A549 (cell line): ENCODE measurements at regions not wholly inside any gene's neighbourhood (a gene's known extent, or its start where the extent isn't known, plus 50 kb on each side); places are given as distances from the start of the nearest gene placed in this dataset.

Source experiments
- BCL3 ChIP-seq: fragments of >200 bp; sonication (Bioruptor Twin); formaldehyde crosslinking; IDR thresholded peaks from 3 replicates; pipeline ENCODE4 v1.6.1; 2016
- CTCF ChIP-seq: fragments of >200 bp; sonication (Bioruptor Twin); formaldehyde crosslinking; IDR thresholded peaks from 3 replicates; pipeline ENCODE4 v1.5.1; 2016
- FOSL2 ChIP-seq, 2 experiments: fragments of 450-650 bp in 1 of 2; fragments of >200 bp in 1 of 2; sonication (Bioruptor Twin) in 1 of 2; formaldehyde crosslinking; IDR thresholded peaks; 2 replicates each; pipeline versions ENCODE4 v1.5.0 to v1.6.1; 2016 to 2020; ENCODE audit warnings: mild to moderate bottlenecking in 1 of 2, moderate library complexity in 1 of 2
- HOXA7 ChIP-seq: fragments of 250-450 bp; sonication (Bioruptor Pico); IDR thresholded peaks from 2 replicates; pipeline ENCODE4 v1.5.0; 2020; ENCODE audit warnings: mild to moderate bottlenecking, moderate library complexity
- JUN ChIP-seq, 2 experiments: fragments of >200 bp; sonication (Bioruptor Twin); formaldehyde crosslinking; IDR thresholded peaks; 2 replicates in 1 of 2; 3 replicates in 1 of 2; pipeline ENCODE4 v1.6.1; 2016 to 2017
- MAFK ChIP-seq: fragments of 450-650 bp; IDR thresholded peaks from 2 replicates; pipeline ENCODE4 v1.6.1; 2014; ENCODE audit not compliant: partially characterized antibody
- NPAS2 ChIP-seq: fragments of 250-450 bp; sonication (Bioruptor Pico); IDR thresholded peaks from 2 replicates; pipeline ENCODE4 v1.8.0; 2022; ENCODE audit warnings: mild to moderate bottlenecking, moderate library complexity, borderline replicate concordance
- NR3C1 ChIP-seq: fragments of >200 bp; sonication (Bioruptor Twin); formaldehyde crosslinking; IDR thresholded peaks from 3 replicates; pipeline ENCODE4 v1.6.1; 2017
- PHF8 ChIP-seq: fragments of 200-600 bp; sonication (generic); IDR thresholded peaks from 2 replicates; pipeline ENCODE4 v1.6.1; 2016; ENCODE audit warnings: low read depth, mild to moderate bottlenecking, antibody characterized with exemption, moderate library complexity, borderline replicate concordance
- POLR2A ChIP-seq: IDR thresholded peaks from 2 replicates; pipeline ENCODE4 v1.6.1; 2012; ENCODE audit warnings: mild to moderate bottlenecking, low read length
- SMC3 ChIP-seq: fragments of >200 bp; sonication (Bioruptor Twin); formaldehyde crosslinking; IDR thresholded peaks from 3 replicates; pipeline ENCODE4 v1.6.1; 2018; ENCODE audit warnings: inconsistent platforms
- USF2 ChIP-seq: fragments of 450-650 bp; IDR thresholded peaks from 2 replicates; pipeline ENCODE4 v1.6.1; 2014; ENCODE audit warnings: antibody characterized with exemption

GRCh38 chr11:109821511-109821910 is 271.7 kb upstream of the ZC3H12C start:
- TF ChIP-seq FOSL2 (IDR thresholded peaks at IDR 0.05) (no peak), FOSL2 (CRISPR knock-in tag; IDR thresholded peaks at IDR 0.05) (no peak), CTCF (no peak), PHF8 (no peak), USF2 (no peak), NR3C1 (no peak), NPAS2 (CRISPR knock-in tag) (no peak), HOXA7 (CRISPR knock-in tag) (no peak), MAFK (no peak), SMC3 (no peak), JUN (IDR thresholded peaks at IDR 0.05) (no peak), POLR2A (no peak), BCL3 (no peak)
